IMR-90 (cell line): ENCODE measurements at regions not wholly inside any gene's neighbourhood (a gene's known extent, or its start where the extent isn't known, plus 50 kb on each side); places are given as distances from the start of the nearest gene placed in this dataset.

Experiments
- ATAC-seq: fragments of 200-7000 bp; cut with Tn5 transposase; 2 replicates; pipeline ENCODE4 v1.9.1; 2020; ENCODE audit warnings: low read depth, mild to moderate bottlenecking, moderate library complexity
- BruUV-seq: library from RNA; stranded (reverse); fragments of 400-500 nt; replicated peaks from 2 replicates; lab custom pipeline; 2021; lab: Mats Ljungman, UMichigan
- CTCF ChIA-PET: fragments of 300-600 bp; formaldehyde crosslinking; extraction: SDS; loops from one replicate; lab custom pipeline; 2021; ENCODE audit warnings: antibody characterized with exemption; lab: Yijun Ruan, JAX
- POLR2A ChIA-PET: fragments of 300-600 bp; sonication (Branson Sonifier 250); formaldehyde crosslinking; loops from one replicate; lab custom pipeline; 2022; ENCODE audit warnings: antibody characterized with exemption; ENCODE audit not compliant: unreplicated experiment; lab: Charles Lee
- DNase-seq: peaks from one replicate; pipeline ENCODE4 v3.0.0; 2013
- H2AFZ ChIP-seq: replicated peaks from 2 replicates; pipeline ENCODE3; 2013; ENCODE audit warnings: low read length, mild to moderate bottlenecking; ENCODE audit not compliant: poor library complexity
- H2AK5ac ChIP-seq: 2 replicates; pipeline ENCODE4 v1.6.1; 2013; ENCODE audit warnings: low read depth, low read length, inconsistent platforms
- H2AK9ac ChIP-seq: replicated peaks from 2 replicates; pipeline ENCODE3; 2013; ENCODE audit warnings: mild to moderate bottlenecking, low read depth, low read length, moderate library complexity; ENCODE audit not compliant: poor library complexity
- H2BK120ac ChIP-seq: 2 replicates; pipeline ENCODE4 v1.6.1; 2013; ENCODE audit warnings: low read depth, low read length, inconsistent platforms
- H2BK15ac ChIP-seq: 3 replicates; pipeline ENCODE4 v1.6.1; 2013; ENCODE audit warnings: low read depth, low read length, inconsistent platforms
- H2BK20ac ChIP-seq: 2 replicates; pipeline ENCODE4 v1.6.1; 2013; ENCODE audit warnings: low read depth, mild to moderate bottlenecking, inconsistent platforms, low read length, moderate library complexity
- H2BK5ac ChIP-seq: 2 replicates; pipeline ENCODE4 v1.6.1; 2013; ENCODE audit warnings: mild to moderate bottlenecking, low read depth, low read length, inconsistent platforms; ENCODE audit not compliant: poor library complexity, severe bottlenecking
- H3K14ac ChIP-seq: replicated peaks from 2 replicates; pipeline ENCODE4 v1.6.1; 2013; ENCODE audit warnings: low read depth, low read length, inconsistent platforms
- H3K18ac ChIP-seq: 2 replicates; pipeline ENCODE4 v1.6.1; 2013; ENCODE audit warnings: low read depth, low read length, control low read depth
- H3K23ac ChIP-seq: 2 replicates; pipeline ENCODE4 v1.6.1; 2013; ENCODE audit warnings: low read depth, low read length, inconsistent platforms
- H3K27ac ChIP-seq: 2 replicates; pipeline ENCODE4 v1.5.1; 2013; ENCODE audit warnings: mild to moderate bottlenecking, control low read depth, low read length; ENCODE audit not compliant: insufficient read depth
- H3K27me3 ChIP-seq: 2 replicates; pipeline ENCODE4 v1.6.1; 2013; ENCODE audit warnings: low read length; ENCODE audit not compliant: control insufficient read depth, insufficient read depth
- H3K36me3 ChIP-seq: 2 replicates; pipeline ENCODE4 v1.6.1; 2013; ENCODE audit warnings: low read length, mixed read lengths; ENCODE audit not compliant: control insufficient read depth, insufficient read depth
- H3K4ac ChIP-seq: 2 replicates; pipeline ENCODE4 v1.6.1; 2013; ENCODE audit warnings: low read depth, low read length, inconsistent platforms
- H3K4me1 ChIP-seq: 2 replicates; pipeline ENCODE4 v1.6.1; 2013; ENCODE audit warnings: low read length, mixed read lengths; ENCODE audit not compliant: control insufficient read depth, insufficient read depth
- H3K4me2 ChIP-seq: 2 replicates; pipeline ENCODE4 v1.6.1; 2013; ENCODE audit warnings: low read depth, mild to moderate bottlenecking, control low read depth, low read length, moderate library complexity
- H3K4me3 ChIP-seq: 2 replicates; pipeline ENCODE4 v1.5.1; 2013; ENCODE audit warnings: low read depth, mild to moderate bottlenecking, control low read depth, low read length, moderate library complexity; ENCODE audit not compliant: insufficient read depth
- H3K56ac ChIP-seq: 2 replicates; pipeline ENCODE4 v1.6.1; 2013; ENCODE audit warnings: low read length, inconsistent platforms; ENCODE audit not compliant: insufficient read depth; ENCODE audit errors: extremely low read depth
- H3K79me1 ChIP-seq, 2 experiments: 2 replicates each; pipeline ENCODE4 v1.6.1; 2013; ENCODE audit warnings: low read length in 2 of 2, inconsistent platforms in 1 of 2, low read depth in 1 of 2
- H3K9ac ChIP-seq: 2 replicates; pipeline ENCODE4 v1.6.1; 2013; ENCODE audit warnings: low read depth, low read length, control low read depth
- H3K9me1 ChIP-seq: 2 replicates; pipeline ENCODE4 v1.6.1; 2013; ENCODE audit warnings: low read length, inconsistent platforms; ENCODE audit not compliant: insufficient read depth
- H3K9me3 ChIP-seq: 2 replicates; pipeline ENCODE4 v1.6.1; 2013; ENCODE audit warnings: low read length; ENCODE audit not compliant: control insufficient read depth, insufficient read depth
- H4K20me1 ChIP-seq: 2 replicates; pipeline ENCODE4 v1.6.1; 2013; ENCODE audit warnings: low read length, inconsistent platforms; ENCODE audit not compliant: insufficient read depth
- H4K5ac ChIP-seq: 2 replicates; pipeline ENCODE4 v1.6.1; 2013; ENCODE audit warnings: mild to moderate bottlenecking, low read depth, low read length, control low read depth
- H4K8ac ChIP-seq, 2 experiments: 2 replicates each; pipeline ENCODE4 v1.6.1; 2013; ENCODE audit warnings: low read depth in 2 of 2, low read length in 2 of 2, control low read depth in 1 of 2, inconsistent platforms in 1 of 2
- H4K91ac ChIP-seq: 2 replicates; pipeline ENCODE4 v1.6.1; 2013; ENCODE audit warnings: low read depth, low read length, inconsistent platforms; ENCODE audit not compliant: insufficient read depth
- BHLHE40 ChIP-seq: fragments of 150-350 bp; IDR thresholded peaks from 2 replicates; pipeline ENCODE4 v1.6.1; 2016; ENCODE audit warnings: mild to moderate bottlenecking, low read depth, low read length
- CHD1 ChIP-seq: IDR thresholded peaks from 2 replicates; pipeline ENCODE4 v1.6.1; 2012; ENCODE audit warnings: low read depth, low read length, improper control_type of control experiment
- FOS ChIP-seq: fragments of 150-350 bp; IDR thresholded peaks from 2 replicates; pipeline ENCODE4 v1.6.1; 2016; ENCODE audit warnings: low read depth, low read length
- MAFK ChIP-seq: IDR thresholded peaks from 2 replicates; pipeline ENCODE4 v1.6.1; 2012; ENCODE audit warnings: low read depth, low read length, improper control_type of control experiment
- POLR2A ChIP-seq: IDR thresholded peaks from 2 replicates; pipeline ENCODE4 v1.6.1; 2012; ENCODE audit warnings: mild to moderate bottlenecking, low read depth, low read length
- RAD21 ChIP-seq: IDR thresholded peaks from 2 replicates; pipeline ENCODE4 v1.6.1; 2012; ENCODE audit warnings: low read length, improper control_type of control experiment
- RCOR1 ChIP-seq: IDR thresholded peaks from 2 replicates; pipeline ENCODE4 v1.6.1; 2012; ENCODE audit warnings: mild to moderate bottlenecking, low read length, improper control_type of control experiment; ENCODE audit not compliant: insufficient replicate concordance
- RFX5 ChIP-seq: IDR thresholded peaks from 2 replicates; pipeline ENCODE4 v1.8.0; 2012; ENCODE audit warnings: low read depth, mild to moderate bottlenecking, low read length, moderate library complexity
- SMC3 ChIP-seq: fragments of 150-350 bp; IDR thresholded peaks from 2 replicates; pipeline ENCODE4 v1.6.1; 2016; ENCODE audit warnings: low read depth, mild to moderate bottlenecking, antibody characterized with exemption, low read length, moderate library complexity
- WGBS, 2 experiments: methylation state at CpG; one replicate each; pipeline versions ENCODE4 v1.1.5 to v1.1.7; 2013; ENCODE audit warnings: missing lambda C conversion rate in 2 of 2; ENCODE audit not compliant: insufficient read length in 1 of 2; ENCODE audit errors: extremely low coverage in 2 of 2; 5-methylcytosine and 5-hydroxymethylcytosine counted together
- dilution Hi-C: fragments of 300-500 bp; cut with HindIII; formaldehyde crosslinking; loops from one replicate; pipeline ENCODE4 v1.14.3; 2018; ENCODE audit warnings: low sequenced_read_pairs; ENCODE audit not compliant: unreplicated experiment
- in situ Hi-C: fragments of 300-500 bp; cut with MboI; formaldehyde crosslinking; loops from 3 replicates; pipeline ENCODE4 v1.14.3; 2019; ENCODE audit warnings: low sequenced_read_pairs, inconsistent platforms, mixed read lengths
- intact Hi-C: fragments of 100-400 bp; cut with micrococcal nuclease; formaldehyde crosslinking; loops from 2 replicates; pipeline ENCODE4 v1.10.0; 2022
- TF ChIP-seq, protein P1 (sequence below): fragments of 150-350 bp; IDR thresholded peaks from 2 replicates; pipeline ENCODE4 v1.6.1; 2016; ENCODE audit warnings: low read depth, mild to moderate bottlenecking, low read length, moderate library complexity, borderline replicate concordance
- TF ChIP-seq, protein P2 (sequence below): conservative IDR thresholded peaks from 2 replicates; pipeline ENCODE4 v1.5.1; 2012; ENCODE audit warnings: mild to moderate bottlenecking, low read depth, low read length, improper control_type of control experiment
- TF ChIP-seq, protein P3 (sequence below): fragments of 150-350 bp; IDR thresholded peaks from 2 replicates; pipeline ENCODE4 v1.6.1; 2017; ENCODE audit warnings: mild to moderate bottlenecking, antibody characterized with exemption, low read length, low read depth

DNA sequence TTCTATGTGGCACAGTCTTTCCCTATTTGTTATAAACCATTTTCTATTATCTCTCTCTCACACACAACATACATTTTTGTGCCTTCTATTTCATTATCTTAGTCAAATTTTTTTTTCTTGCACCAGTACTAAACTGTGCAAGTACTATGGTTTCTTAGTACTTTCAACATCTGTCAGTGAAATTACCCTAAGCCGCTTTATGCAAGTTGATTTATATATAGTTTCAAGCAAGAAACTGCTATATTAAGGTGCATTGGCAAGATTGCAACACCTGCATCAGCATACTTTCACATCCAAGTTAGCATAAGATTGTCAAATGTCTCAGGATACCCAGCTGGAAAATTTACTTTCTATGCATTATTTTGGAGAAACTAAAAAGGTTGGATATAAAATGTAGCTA lies 180.2 kb upstream of the FSTL5 start:
- no CpG with 5 or more reads among the region's 1 CpG for WGBS, 2 experiments
- intact Hi-C loops = no loop called here

More for the DNA sequence above, 180.2 kb upstream of the FSTL5 start:
- Histone ChIP-seq H2BK20ac (no peak overlapping the region), H4K5ac (no peak overlapping the region), H3K27me3 (no peaks in the 10 kb centered on the region), H3K9me3 (no peaks in the 10 kb centered on the region), H4K91ac (no peak overlapping the region), H2AK9ac (no peak overlapping the region), H3K14ac (no peak overlapping the region), H3K4ac (no peak overlapping the region), H4K20me1 (no peaks in the 10 kb centered on the region), H3K4me3 (no peak overlapping the region), H2BK5ac (no peak overlapping the region), H2AK5ac (no peak overlapping the region), H3K9me1 (no peaks in the 10 kb centered on the region), H2BK15ac (no peak overlapping the region), H3K36me3 (no peaks in the 10 kb centered on the region), H3K79me1 (no peaks in the 10 kb centered on the region), H3K18ac (no peak overlapping the region), H3K23ac (no peak overlapping the region), H3K4me1 (no peaks in the 10 kb centered on the region), H4K8ac (no peak overlapping the region), H2AFZ (no peak overlapping the region), H3K9ac (no peak overlapping the region), H2BK120ac (no peak overlapping the region), H3K27ac (no peak overlapping the region), H3K4me2 (no peak overlapping the region), H3K56ac (no peak overlapping the region)
- ChIA-PET CTCF (no interaction called here), POLR2A (no interaction called here)
- BruUV-seq = no TSS peak
- DNase-seq = no peak
- dilution Hi-C loops = no loop called here
- no peak for ATAC-seq
- in situ Hi-C loops = no loop called here
- TF ChIP-seq, protein P1, sequence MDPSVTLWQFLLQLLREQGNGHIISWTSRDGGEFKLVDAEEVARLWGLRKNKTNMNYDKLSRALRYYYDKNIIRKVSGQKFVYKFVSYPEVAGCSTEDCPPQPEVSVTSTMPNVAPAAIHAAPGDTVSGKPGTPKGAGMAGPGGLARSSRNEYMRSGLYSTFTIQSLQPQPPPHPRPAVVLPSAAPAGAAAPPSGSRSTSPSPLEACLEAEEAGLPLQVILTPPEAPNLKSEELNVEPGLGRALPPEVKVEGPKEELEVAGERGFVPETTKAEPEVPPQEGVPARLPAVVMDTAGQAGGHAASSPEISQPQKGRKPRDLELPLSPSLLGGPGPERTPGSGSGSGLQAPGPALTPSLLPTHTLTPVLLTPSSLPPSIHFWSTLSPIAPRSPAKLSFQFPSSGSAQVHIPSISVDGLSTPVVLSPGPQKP = no peak
- TF ChIP-seq CHD1 = no peak
- TF ChIP-seq, protein P2, sequence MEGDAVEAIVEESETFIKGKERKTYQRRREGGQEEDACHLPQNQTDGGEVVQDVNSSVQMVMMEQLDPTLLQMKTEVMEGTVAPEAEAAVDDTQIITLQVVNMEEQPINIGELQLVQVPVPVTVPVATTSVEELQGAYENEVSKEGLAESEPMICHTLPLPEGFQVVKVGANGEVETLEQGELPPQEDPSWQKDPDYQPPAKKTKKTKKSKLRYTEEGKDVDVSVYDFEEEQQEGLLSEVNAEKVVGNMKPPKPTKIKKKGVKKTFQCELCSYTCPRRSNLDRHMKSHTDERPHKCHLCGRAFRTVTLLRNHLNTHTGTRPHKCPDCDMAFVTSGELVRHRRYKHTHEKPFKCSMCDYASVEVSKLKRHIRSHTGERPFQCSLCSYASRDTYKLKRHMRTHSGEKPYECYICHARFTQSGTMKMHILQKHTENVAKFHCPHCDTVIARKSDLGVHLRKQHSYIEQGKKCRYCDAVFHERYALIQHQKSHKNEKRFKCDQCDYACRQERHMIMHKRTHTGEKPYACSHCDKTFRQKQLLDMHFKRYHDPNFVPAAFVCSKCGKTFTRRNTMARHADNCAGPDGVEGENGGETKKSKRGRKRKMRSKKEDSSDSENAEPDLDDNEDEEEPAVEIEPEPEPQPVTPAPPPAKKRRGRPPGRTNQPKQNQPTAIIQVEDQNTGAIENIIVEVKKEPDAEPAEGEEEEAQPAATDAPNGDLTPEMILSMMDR = no peak
- TF ChIP-seq BHLHE40 = no peak
- TF ChIP-seq, protein P3, sequence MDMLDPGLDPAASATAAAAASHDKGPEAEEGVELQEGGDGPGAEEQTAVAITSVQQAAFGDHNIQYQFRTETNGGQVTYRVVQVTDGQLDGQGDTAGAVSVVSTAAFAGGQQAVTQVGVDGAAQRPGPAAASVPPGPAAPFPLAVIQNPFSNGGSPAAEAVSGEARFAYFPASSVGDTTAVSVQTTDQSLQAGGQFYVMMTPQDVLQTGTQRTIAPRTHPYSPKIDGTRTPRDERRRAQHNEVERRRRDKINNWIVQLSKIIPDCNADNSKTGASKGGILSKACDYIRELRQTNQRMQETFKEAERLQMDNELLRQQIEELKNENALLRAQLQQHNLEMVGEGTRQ = no peak
- TF ChIP-seq MAFK = no peak
- no peak for TF ChIP-seq FOS
- TF ChIP-seq RAD21 = no peak
- TF ChIP-seq RFX5 = no peak
- no peak for TF ChIP-seq RCOR1
- TF ChIP-seq POLR2A = no peak
- no peak for TF ChIP-seq SMC3
